Liver (tissue), 8 donors: ENCODE measurements at regions not wholly inside any gene's neighbourhood (a gene's known extent, or its start where the extent isn't known, plus 50 kb on each side); places are given as distances from the start of the nearest gene placed in this dataset.

Experiments
- DNase-seq: peaks from one replicate; pipeline ENCODE4 v3.0.0-alpha.2; 2017; ENCODE audit warnings: low spot score
- H3K27ac ChIP-seq, 2 donors: one replicate each; pipeline ENCODE4 v1.7.0; 2013; ENCODE audit warnings: inconsistent platforms in 2 of 2, low read length in 2 of 2, control low read depth in 1 of 2, low read depth in 1 of 2, mild to moderate bottlenecking in 1 of 2
- H3K27me3 ChIP-seq, 4 donors: one replicate each; pipeline versions ENCODE4 v1.6.1 to v1.7.0; 2013; ENCODE audit warnings: low read length in 3 of 4, inconsistent platforms in 1 of 4, mild to moderate bottlenecking in 1 of 4, moderate library complexity in 1 of 4; ENCODE audit not compliant: control insufficient read depth in 4 of 4, insufficient read depth in 4 of 4
- H3K36me3 ChIP-seq, 4 donors: one replicate each; pipeline versions ENCODE4 v1.6.1 to v1.7.0; 2013; ENCODE audit warnings: low read length in 3 of 4, mild to moderate bottlenecking in 3 of 4, low read depth in 1 of 4, moderate library complexity in 1 of 4; ENCODE audit not compliant: control insufficient read depth in 4 of 4, insufficient read depth in 3 of 4
- H3K4me1 ChIP-seq, 4 donors: one replicate each; pipeline versions ENCODE4 v1.6.1 to v1.7.0; 2013; ENCODE audit warnings: low read length in 3 of 4, mild to moderate bottlenecking in 3 of 4, moderate library complexity in 1 of 4; ENCODE audit not compliant: control insufficient read depth in 4 of 4, insufficient read depth in 4 of 4
- H3K4me3 ChIP-seq, 3 donors: one replicate each; pipeline versions ENCODE4 v1.6.1 to v1.7.0; 2013; ENCODE audit warnings: low read length in 3 of 3, control low read depth in 1 of 3, low read depth in 1 of 3, mild to moderate bottlenecking in 1 of 3
- H3K9ac ChIP-seq, 2 donors: one replicate each; pipeline ENCODE4 v1.7.0; 2013; ENCODE audit warnings: low read length in 2 of 2, mild to moderate bottlenecking in 2 of 2, moderate library complexity in 2 of 2, control low read depth in 1 of 2, low read depth in 1 of 2
- H3K9me3 ChIP-seq, 4 donors: one replicate each; pipeline versions ENCODE4 v1.6.1 to v1.7.0; 2013; ENCODE audit warnings: low read length in 3 of 4; ENCODE audit not compliant: control insufficient read depth in 4 of 4
- EGR1 ChIP-seq, 2 donors: IDR thresholded peaks; 2 replicates each; pipeline ENCODE4 v1.6.1; 2016 to 2018; ENCODE audit warnings: antibody characterized with exemption in 2 of 2, low read depth in 2 of 2
- FOXA1 ChIP-seq: IDR thresholded peaks from 2 replicates; pipeline ENCODE4 v1.6.1; 2016; ENCODE audit warnings: antibody characterized with exemption
- FOXA2 ChIP-seq: IDR thresholded peaks from 2 replicates; pipeline ENCODE4 v1.6.1; 2016; ENCODE audit warnings: antibody characterized with exemption
- GABPA ChIP-seq, 2 donors: IDR thresholded peaks in 1 of 2; conservative IDR thresholded peaks in 1 of 2; 2 replicates each; pipeline ENCODE4 v1.6.1; 2016; ENCODE audit warnings: antibody characterized with exemption in 2 of 2, mild to moderate bottlenecking in 1 of 2, moderate library complexity in 1 of 2
- HNF4A ChIP-seq, 2 donors: conservative IDR thresholded peaks; 2 replicates each; pipeline ENCODE4 v1.6.1; 2016; ENCODE audit warnings: antibody characterized with exemption in 2 of 2, mild to moderate bottlenecking in 2 of 2
- HNF4G ChIP-seq: IDR thresholded peaks from 2 replicates; pipeline ENCODE4 v1.6.1; 2016; ENCODE audit warnings: antibody characterized with exemption
- JUND ChIP-seq, 2 donors: IDR thresholded peaks; 2 replicates each; pipeline ENCODE4 v1.6.1; 2016; ENCODE audit warnings: antibody characterized with exemption in 2 of 2
- NR2F2 ChIP-seq: IDR thresholded peaks from 2 replicates; pipeline ENCODE4 v1.6.1; 2016; ENCODE audit warnings: antibody characterized with exemption
- RAD21 ChIP-seq, 2 donors: IDR thresholded peaks; 2 replicates each; pipeline ENCODE4 v1.6.1; 2016; ENCODE audit warnings: antibody characterized with exemption in 2 of 2, mild to moderate bottlenecking in 2 of 2
- RXRA ChIP-seq, 2 donors: IDR thresholded peaks; 2 replicates each; pipeline ENCODE4 v1.6.1; 2017 to 2018; ENCODE audit warnings: antibody characterized with exemption in 2 of 2, mild to moderate bottlenecking in 1 of 2
- SP1 ChIP-seq: IDR thresholded peaks from 2 replicates; pipeline ENCODE4 v1.6.1; 2018; ENCODE audit warnings: antibody characterized with exemption, mild to moderate bottlenecking
- TAF1 ChIP-seq: conservative IDR thresholded peaks from 2 replicates; pipeline ENCODE4 v1.6.1; 2016; ENCODE audit warnings: antibody characterized with exemption, mild to moderate bottlenecking
- YY1 ChIP-seq: IDR thresholded peaks from 2 replicates; pipeline ENCODE4 v1.6.1; 2016; ENCODE audit warnings: antibody characterized with exemption, mild to moderate bottlenecking
- WGBS: extraction: QIAGEN DNeasy Blood & Tissue Kit; methylation state at CpG from one replicate; pipeline ENCODE4 v1.1.7; 2013; 5-methylcytosine and 5-hydroxymethylcytosine counted together
- TF ChIP-seq, protein P1 (sequence below): IDR thresholded peaks from 2 replicates; pipeline ENCODE4 v1.6.1; 2016; ENCODE audit warnings: antibody characterized with exemption, mild to moderate bottlenecking
- TF ChIP-seq, protein P2 (sequence below): fragments of 150-350 bp; IDR thresholded peaks from 2 replicates; pipeline ENCODE4 v1.5.1; 2017; ENCODE audit warnings: improper control_type of control experiment, low read depth, low read length; ENCODE audit not compliant: missing input control
- TF ChIP-seq, protein P3 (sequence below): IDR thresholded peaks from 2 replicates; pipeline ENCODE4 v1.6.1; 2016; ENCODE audit warnings: antibody characterized with exemption
- TF ChIP-seq, protein P4 (sequence below): IDR thresholded peaks from 2 replicates; pipeline ENCODE4 v1.6.1; 2016; ENCODE audit warnings: antibody characterized with exemption
- donor health status: healthy.
- donor health status: healthy.
- donor health status: healthy.
- donor health status: healthy.
- donor health status: healthy.

DNA sequence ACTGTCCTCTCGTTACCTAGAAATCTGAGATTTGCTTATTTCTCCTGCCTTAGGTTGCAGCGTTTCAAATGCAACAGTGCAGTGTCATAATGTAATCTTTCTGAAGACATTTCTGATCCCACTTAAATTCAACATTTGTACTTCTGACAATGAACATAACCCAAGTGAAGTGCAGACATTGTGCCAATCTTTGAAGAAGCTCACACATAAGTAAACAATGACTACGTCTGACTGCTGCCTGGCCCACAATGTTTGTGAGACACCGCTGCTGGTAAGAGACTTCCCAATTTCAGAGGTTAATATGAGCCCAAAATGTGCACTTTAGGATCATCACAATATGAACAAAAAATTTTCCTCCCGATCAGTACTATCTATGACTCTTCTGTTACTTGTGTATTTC is 84.6 kb upstream of the BCL2L14 start:
- Histone ChIP-seq H3K4me1 (no peaks in the 10 kb centered on the region), H3K36me3 (no peaks in the 10 kb centered on the region), H3K4me3 (no peak overlapping the region), H3K9ac (no peak overlapping the region), H3K27ac (no peak overlapping the region), H3K9me3 (no peaks in the 10 kb centered on the region), H3K27me3 (no peaks in the 10 kb centered on the region)
- no peak for DNase-seq
- no peak for TF ChIP-seq JUND (IDR thresholded peaks at IDR 0.05)
- no peak for TF ChIP-seq RAD21 (IDR thresholded peaks at IDR 0.05)
- TF ChIP-seq YY1 = no peak
- TF ChIP-seq NR2F2 = no peak
- TF ChIP-seq GABPA (IDR thresholded peaks at IDR 0.05 in 1 of 2, conservative IDR thresholded peaks at IDR 0.05 in 1 of 2) = no peak
- TF ChIP-seq TAF1 = no peak
- no peak for TF ChIP-seq FOXA2
- no peak for TF ChIP-seq RXRA (IDR thresholded peaks at IDR 0.05)
- TF ChIP-seq HNF4G = no peak
- no peak for TF ChIP-seq SP1
- TF ChIP-seq, protein P1, sequence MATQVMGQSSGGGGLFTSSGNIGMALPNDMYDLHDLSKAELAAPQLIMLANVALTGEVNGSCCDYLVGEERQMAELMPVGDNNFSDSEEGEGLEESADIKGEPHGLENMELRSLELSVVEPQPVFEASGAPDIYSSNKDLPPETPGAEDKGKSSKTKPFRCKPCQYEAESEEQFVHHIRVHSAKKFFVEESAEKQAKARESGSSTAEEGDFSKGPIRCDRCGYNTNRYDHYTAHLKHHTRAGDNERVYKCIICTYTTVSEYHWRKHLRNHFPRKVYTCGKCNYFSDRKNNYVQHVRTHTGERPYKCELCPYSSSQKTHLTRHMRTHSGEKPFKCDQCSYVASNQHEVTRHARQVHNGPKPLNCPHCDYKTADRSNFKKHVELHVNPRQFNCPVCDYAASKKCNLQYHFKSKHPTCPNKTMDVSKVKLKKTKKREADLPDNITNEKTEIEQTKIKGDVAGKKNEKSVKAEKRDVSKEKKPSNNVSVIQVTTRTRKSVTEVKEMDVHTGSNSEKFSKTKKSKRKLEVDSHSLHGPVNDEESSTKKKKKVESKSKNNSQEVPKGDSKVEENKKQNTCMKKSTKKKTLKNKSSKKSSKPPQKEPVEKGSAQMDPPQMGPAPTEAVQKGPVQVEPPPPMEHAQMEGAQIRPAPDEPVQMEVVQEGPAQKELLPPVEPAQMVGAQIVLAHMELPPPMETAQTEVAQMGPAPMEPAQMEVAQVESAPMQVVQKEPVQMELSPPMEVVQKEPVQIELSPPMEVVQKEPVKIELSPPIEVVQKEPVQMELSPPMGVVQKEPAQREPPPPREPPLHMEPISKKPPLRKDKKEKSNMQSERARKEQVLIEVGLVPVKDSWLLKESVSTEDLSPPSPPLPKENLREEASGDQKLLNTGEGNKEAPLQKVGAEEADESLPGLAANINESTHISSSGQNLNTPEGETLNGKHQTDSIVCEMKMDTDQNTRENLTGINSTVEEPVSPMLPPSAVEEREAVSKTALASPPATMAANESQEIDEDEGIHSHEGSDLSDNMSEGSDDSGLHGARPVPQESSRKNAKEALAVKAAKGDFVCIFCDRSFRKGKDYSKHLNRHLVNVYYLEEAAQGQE = no peak
- WGBS = 81% methylated on average over 5 of the region's 5 CpGs

DNA sequence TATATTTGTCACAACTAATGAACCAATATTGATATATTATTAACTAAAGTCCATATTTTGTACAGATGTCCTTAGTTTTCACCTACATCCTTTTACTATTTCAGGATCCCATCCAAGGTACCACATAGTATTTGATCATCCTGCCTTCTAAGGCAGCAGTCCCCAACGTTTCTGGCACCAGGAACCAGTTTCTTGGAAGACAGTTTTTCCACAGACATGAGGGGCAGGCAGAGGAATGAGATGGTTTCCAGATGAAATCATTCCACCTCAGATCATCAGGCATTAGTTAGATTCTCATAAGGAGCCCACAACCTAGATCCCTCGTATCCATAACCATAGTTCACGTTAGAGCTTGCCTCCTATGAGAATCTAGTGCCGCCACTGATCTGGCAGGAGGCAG is 82.8 kb upstream of the BCL2L14 start:
- no peak overlapping the region for H3K4me3 ChIP-seq
- H3K27ac ChIP-seq = no peak overlapping the region
- WGBS = 83% methylated on average over 4 of the region's 4 CpGs
- no peak for DNase-seq
- no peaks in the 10 kb centered on the region for H3K36me3 ChIP-seq
- no peaks in the 10 kb centered on the region for H3K9me3 ChIP-seq
- no peak overlapping the region for H3K9ac ChIP-seq
- H3K27me3 ChIP-seq = no peaks in the 10 kb centered on the region
- no peaks in the 10 kb centered on the region for H3K4me1 ChIP-seq
- no peak for TF ChIP-seq SP1
- TF ChIP-seq RAD21 (IDR thresholded peaks at IDR 0.05) = no peak
- TF ChIP-seq EGR1 (IDR thresholded peaks at IDR 0.05; ENCODE audit: low read depth in 2 of 2) = no peak
- TF ChIP-seq JUND (IDR thresholded peaks at IDR 0.05) = no peak
- no peak for TF ChIP-seq FOXA2
- no peak for TF ChIP-seq NR2F2
- TF ChIP-seq HNF4G = no peak
- no peak for TF ChIP-seq YY1
- TF ChIP-seq GABPA (IDR thresholded peaks at IDR 0.05 in 1 of 2, conservative IDR thresholded peaks at IDR 0.05 in 1 of 2) = no peak
- no peak for TF ChIP-seq HNF4A (conservative IDR thresholded peaks at IDR 0.05)
- TF ChIP-seq, protein P2, sequence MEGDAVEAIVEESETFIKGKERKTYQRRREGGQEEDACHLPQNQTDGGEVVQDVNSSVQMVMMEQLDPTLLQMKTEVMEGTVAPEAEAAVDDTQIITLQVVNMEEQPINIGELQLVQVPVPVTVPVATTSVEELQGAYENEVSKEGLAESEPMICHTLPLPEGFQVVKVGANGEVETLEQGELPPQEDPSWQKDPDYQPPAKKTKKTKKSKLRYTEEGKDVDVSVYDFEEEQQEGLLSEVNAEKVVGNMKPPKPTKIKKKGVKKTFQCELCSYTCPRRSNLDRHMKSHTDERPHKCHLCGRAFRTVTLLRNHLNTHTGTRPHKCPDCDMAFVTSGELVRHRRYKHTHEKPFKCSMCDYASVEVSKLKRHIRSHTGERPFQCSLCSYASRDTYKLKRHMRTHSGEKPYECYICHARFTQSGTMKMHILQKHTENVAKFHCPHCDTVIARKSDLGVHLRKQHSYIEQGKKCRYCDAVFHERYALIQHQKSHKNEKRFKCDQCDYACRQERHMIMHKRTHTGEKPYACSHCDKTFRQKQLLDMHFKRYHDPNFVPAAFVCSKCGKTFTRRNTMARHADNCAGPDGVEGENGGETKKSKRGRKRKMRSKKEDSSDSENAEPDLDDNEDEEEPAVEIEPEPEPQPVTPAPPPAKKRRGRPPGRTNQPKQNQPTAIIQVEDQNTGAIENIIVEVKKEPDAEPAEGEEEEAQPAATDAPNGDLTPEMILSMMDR = no peak
- TF ChIP-seq, protein P3, sequence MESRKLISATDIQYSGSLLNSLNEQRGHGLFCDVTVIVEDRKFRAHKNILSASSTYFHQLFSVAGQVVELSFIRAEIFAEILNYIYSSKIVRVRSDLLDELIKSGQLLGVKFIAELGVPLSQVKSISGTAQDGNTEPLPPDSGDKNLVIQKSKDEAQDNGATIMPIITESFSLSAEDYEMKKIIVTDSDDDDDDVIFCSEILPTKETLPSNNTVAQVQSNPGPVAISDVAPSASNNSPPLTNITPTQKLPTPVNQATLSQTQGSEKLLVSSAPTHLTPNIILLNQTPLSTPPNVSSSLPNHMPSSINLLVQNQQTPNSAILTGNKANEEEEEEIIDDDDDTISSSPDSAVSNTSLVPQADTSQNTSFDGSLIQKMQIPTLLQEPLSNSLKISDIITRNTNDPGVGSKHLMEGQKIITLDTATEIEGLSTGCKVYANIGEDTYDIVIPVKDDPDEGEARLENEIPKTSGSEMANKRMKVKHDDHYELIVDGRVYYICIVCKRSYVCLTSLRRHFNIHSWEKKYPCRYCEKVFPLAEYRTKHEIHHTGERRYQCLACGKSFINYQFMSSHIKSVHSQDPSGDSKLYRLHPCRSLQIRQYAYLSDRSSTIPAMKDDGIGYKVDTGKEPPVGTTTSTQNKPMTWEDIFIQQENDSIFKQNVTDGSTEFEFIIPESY = no peak
- TF ChIP-seq, protein P1 = no peak
- TF ChIP-seq RXRA (IDR thresholded peaks at IDR 0.05) = no peak
- TF ChIP-seq, protein P4, sequence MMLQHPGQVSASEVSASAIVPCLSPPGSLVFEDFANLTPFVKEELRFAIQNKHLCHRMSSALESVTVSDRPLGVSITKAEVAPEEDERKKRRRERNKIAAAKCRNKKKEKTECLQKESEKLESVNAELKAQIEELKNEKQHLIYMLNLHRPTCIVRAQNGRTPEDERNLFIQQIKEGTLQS = no peak
- TF ChIP-seq FOXA1 = no peak
- no peak for TF ChIP-seq TAF1
